ENCODE measurements at regions not wholly inside any gene's neighbourhood (a gene's known extent, or its start where the extent isn't known, plus 50 kb on each side); places are given as distances from the start of the nearest gene placed in this dataset.

DNA sequence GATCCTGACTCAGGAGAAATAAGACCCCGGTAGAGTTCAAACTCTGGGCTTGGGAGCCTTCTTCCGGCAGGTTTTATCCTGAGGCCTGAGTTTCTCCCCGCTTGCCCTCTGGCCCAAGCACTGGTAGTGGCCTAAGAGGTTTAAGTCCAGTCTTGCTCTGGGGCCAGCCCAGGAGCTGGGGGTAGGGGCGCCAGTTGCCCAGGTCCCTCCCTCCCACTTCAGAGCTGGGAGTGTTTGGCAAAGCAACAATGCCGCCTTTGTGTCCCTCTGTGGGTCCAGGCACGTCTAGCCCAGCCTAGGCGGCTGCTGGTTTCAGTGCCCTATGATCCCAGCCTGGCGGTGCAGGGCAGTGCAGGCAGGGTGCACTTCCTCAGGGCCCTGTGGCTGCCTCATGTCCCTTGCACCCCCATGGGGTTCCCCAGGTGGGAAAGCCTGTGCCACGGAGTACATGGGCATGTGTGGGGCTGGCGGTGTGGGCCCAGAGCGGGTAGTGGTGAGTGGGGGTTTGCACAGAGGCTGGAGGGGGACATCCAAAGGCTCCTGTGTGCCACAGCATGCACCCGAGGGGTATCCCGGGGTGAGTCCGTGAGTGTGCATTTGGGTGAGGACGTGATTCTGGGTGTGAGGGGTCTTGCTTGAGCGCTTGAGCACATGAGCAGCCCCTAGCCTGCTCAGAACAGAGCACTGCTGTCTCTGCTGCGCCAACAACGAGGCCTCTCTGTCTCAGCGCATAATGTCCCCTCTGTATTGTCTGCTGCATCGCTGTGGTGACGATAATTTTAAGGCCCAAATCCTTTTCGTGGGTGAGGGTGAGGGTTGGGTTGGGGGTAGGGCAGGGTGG is 61.7 kb upstream of the PSD2 start:
- peak; percentile 62 for DNase-seq (ENCODE audit: low read depth)

DNA sequence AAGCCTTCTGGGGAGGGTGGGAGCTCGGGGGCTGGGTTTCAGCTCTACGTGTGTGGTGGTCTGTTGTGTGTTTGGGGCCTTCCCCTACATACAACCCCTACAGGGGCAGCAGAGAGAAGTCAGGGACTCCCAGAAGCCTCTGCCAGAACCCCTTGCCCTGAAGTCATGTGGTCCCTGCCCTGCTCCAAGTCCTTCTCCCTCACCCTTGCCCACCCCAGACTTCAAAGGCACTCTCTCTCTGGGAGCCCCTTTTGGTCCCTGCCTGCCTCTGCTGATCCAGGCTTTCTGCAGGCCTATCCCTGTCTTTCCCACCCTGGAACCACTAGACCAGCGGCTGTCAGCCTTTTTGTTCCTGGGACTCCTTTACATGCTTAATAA is 61.1 kb upstream of the PSD2 start:
- no peak for DNase-seq (ENCODE audit: low read depth)

- no peak for DNase-seq (ENCODE audit: low read depth)
Observed at GRCh38 chr5:139738193-139739149, 57.1 kb upstream of the PSD2 start.

GRCh38 chr5:139739150-139739974 is 56.2 kb upstream of the PSD2 start:
- DNase-seq (ENCODE audit: low read depth), result no peak

DNA sequence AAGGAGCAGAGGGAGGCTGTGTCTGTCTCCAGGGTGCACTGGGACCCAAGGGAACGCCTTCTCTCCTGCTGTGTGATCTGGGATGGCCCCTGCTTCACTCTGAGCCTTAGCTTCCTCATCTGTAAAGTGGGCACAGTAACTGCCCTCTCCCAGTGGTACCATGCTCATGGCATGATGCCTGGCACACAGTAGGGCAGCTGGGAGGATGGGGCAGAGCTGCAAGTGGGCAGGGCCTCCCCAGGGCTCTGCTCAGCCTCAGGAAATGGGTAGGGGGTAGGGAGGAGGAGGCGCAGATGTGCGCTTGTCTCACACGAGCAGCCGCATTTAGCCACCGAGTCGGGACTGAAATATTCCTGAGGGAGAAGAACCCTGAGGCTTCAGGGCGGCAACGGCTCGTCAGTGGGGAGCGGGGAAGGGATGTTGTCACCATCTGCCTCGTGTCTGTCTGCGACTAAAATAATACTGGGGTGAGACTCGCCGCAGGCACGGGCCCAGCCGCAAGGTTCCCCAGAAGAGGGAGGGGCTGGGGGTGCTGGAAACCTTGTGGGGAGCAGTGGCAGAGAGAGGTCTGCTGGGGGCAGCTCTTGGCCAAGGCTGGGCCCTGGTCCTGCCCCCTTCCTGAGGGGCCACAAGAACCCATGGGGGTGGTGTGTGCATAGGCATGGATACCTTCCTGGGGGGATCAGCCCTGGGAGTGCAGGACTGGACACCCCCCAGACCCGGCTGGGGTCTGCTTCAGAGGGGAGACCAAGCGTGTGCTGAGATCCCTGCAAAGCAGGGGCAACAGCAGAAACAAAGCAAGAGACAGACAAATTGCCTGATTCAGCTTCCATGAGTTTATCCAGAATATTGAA is 55.2 kb upstream of the PSD2 start:
- no peak for DNase-seq (ENCODE audit: low read depth)

DNA sequence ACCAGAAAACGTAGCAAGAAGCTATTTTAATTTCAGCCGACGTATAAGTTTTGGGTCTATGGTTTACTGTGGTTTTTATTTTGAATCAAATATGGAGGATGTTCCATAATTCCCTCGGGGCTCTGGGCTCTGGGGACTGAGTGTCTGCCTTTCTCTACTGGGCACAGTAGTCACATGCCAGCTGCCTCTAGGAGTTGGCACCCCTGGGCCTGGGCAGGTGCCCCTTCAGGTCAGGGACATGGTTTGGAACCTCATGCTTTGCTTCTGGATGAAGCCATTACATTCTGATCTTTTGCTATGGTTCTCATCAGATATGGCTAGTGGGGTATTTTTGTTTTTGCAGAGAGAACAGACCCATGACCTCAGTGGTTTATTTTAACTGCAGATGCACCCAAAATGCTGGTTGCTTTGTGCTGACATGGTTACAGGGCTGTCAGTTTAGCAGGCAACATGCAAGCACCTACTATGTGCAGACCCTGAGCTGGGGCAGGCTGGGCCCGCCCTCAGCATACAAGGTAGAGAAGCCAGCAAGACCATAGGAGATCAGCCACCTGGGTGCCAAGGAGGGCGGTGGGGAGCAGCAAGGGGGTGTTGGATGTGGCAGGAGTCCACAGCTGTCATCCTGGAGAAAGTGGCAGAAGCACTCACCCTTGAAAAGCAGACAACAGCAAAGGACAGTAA is 54.5 kb upstream of the PSD2 start:
- no peak for DNase-seq (ENCODE audit: low read depth)

DNA sequence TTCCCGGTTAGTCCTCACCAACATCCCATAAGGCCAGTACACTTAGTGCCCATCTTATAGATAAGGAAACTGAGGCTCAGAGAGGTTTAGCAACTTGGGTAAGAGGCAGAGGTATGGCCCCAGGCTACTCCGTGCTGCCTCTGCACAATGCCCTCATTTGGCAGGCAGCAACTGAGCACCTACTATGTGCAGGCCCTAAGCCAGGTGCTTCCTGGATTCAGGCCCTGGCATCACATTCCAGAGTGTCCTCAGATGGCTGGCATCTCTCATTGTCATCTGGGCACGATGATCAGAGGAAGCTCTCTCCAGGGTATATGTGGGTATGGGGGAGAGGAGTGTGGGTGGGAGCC is 53.8 kb upstream of the PSD2 start:
- no peak for DNase-seq (ENCODE audit: low read depth)

- DNase-seq (ENCODE audit: low read depth), result no peak
Observed at GRCh38 chr5:139742173-139742903, 53.3 kb upstream of the PSD2 start.

DNA sequence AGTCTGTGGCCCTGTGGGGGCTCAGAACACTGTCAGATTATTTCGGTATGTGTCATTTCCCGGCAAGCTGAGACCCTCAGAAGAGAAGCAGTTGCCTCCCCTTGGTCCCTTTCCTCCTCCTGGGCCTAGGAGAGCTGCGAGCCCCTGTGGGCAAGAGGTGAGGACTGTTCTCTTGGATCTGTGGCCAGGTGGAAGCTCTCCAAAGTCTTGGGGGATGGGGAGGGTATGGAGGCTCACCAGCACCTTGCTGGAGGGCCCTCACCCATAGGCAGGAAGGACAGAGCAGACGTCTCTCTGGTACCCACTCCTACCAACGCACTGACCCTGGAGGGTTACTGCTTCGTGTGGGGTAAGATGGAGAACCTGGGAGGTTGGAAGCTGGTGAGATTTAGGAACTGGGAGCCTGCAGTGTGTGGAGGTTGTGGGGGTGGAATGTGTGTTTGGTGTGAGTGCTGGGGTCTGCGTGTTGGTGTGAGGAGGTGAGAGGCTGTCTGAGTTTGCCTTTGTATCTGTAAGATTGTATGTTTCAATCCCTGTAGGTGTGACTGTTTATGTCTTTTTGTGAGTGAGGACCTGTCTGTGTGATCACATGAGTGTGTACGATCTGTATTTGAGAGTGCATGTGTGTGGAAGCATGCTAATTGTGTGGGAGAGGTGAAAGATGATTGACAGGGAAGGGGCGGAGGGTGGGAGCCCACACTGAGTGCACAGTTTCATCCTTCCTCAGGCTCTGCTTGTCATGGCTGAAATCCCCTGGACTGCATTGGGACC is 52.4 kb upstream of the PSD2 start:
- no peak for DNase-seq (ENCODE audit: low read depth)

DNA sequence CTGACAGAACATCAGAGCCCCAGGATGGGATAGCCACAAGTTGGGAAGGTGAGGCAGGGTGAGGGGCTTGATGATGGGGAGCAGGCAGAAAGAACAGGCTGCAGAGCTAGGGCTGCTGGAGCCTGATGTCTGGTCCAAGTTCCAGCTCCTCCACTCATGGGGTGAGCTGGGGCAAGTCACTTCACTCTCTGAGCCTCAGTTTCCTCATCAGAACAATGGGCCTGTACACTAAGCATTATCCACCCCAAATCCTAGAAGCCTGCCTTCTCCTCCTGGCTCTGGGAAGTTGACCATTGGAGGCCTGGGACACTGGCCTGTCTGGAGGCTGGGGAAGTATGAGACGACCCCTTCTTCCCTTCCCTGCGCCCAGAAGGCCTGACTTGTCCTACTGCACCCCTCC is 51.8 kb upstream of the PSD2 start:
- DNase-seq (ENCODE audit: low read depth), result no peak

DNA sequence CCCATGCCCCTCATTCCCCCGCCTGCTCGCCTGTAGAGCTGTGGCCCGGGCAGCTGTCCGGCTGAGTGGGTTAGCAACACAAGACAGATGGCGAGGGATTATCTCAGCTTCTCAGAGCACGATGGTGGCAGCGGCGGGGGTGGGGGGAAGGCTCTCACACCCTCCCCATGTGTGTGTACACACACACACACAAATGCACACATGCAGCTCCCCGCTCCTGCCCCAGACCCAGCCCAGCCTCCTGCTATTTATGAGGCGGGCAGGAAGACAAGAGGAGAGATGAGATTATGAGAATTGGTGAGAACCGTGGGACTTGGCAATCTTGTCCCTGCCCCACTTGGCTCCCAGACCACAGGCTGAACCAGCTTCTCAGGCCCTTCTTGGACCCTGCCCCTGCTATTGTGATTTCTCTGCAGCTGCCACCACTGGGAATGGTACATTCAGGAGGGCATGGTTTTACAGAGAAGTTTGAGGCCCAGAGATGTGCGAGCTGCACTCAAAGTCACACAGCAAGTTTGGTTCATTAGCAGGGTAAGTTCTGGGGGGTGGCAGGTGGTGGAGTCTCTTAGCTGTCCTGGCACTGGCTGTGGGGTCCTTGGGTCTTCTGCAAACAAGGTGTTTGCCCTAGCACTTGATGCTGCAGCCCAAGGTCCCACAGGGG is 51.0 kb upstream of the PSD2 start:
- no peak for DNase-seq (ENCODE audit: low read depth)

GRCh38 chr5:139745132-139745799 is 50.3 kb upstream of the PSD2 start:
- peak; percentile 97 for DNase-seq (ENCODE audit: low read depth)

GRCh38 chr5:139745800-139746690 is 49.6 kb upstream of the PSD2 start:
- peak; percentile 93 for DNase-seq (ENCODE audit: low read depth)
